Mesodermal cell (in vitro differentiated cells): ENCODE measurements at regions not wholly inside any gene's neighbourhood (a gene's known extent, or its start where the extent isn't known, plus 50 kb on each side); places are given as distances from the start of the nearest gene placed in this dataset.

Experiments
- H3K27ac ChIP-seq: 2 replicates; pipeline ENCODE4 v1.7.0; 2013; ENCODE audit warnings: mild to moderate bottlenecking, low read depth, low read length, moderate library complexity; ENCODE audit not compliant: severe bottlenecking
- H3K36me3 ChIP-seq: 2 replicates; pipeline ENCODE4 v1.7.1; 2013; ENCODE audit warnings: mild to moderate bottlenecking, low read length, moderate library complexity; ENCODE audit not compliant: control insufficient read depth, insufficient read depth
- H3K4me1 ChIP-seq: one replicate; pipeline ENCODE4 v1.7.1; 2013; ENCODE audit warnings: mild to moderate bottlenecking, low read length; ENCODE audit not compliant: insufficient read depth, control insufficient read depth, poor library complexity, severe bottlenecking
- H3K4me3 ChIP-seq: 2 replicates; pipeline ENCODE4 v1.7.0; 2013; ENCODE audit warnings: low read length, control low read depth, mild to moderate bottlenecking; ENCODE audit not compliant: insufficient read depth, poor library complexity, severe bottlenecking; ENCODE audit errors: extremely low read depth
- H3K9me3 ChIP-seq: 2 replicates; pipeline ENCODE4 v1.7.1; 2013; ENCODE audit warnings: mild to moderate bottlenecking, low read length, moderate library complexity; ENCODE audit not compliant: control insufficient read depth
- WGBS, 2 experiments: methylation state at CpG; one replicate each; pipeline ENCODE4 v1.1.5; 2013; ENCODE audit warnings: missing lambda C conversion rate in 2 of 2; ENCODE audit not compliant: insufficient coverage in 2 of 2; 5-methylcytosine and 5-hydroxymethylcytosine counted together

DNA sequence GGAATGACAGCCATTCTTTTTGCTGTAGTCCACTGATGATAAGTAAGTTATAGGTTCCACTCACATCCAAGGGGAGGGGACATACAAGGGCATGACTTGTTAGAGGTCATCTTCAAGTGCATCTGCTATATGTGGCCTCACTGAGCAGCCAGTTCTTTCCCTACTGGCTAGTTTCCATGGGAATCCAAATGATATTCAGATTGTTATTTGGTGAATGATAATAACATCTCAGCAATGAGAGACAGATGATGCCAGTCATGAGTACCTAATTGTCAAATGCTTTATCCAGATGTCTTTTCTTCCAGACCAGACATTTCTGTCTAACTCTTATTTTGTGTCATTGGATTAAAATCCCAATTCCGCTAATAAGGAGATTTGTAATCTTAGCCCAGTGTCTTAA, 460.4 kb upstream of the BOD1L1 start:
- no CpG with 5 or more reads among the region's 1 CpG for WGBS, 2 experiments
- H3K9me3 ChIP-seq: no peaks in the 10 kb centered on the region
- H3K36me3 ChIP-seq: no peaks in the 10 kb centered on the region
- no peaks in the 10 kb centered on the region for H3K4me1 ChIP-seq
- H3K27ac ChIP-seq: no peak overlapping the region
- no peak overlapping the region for H3K4me3 ChIP-seq

DNA sequence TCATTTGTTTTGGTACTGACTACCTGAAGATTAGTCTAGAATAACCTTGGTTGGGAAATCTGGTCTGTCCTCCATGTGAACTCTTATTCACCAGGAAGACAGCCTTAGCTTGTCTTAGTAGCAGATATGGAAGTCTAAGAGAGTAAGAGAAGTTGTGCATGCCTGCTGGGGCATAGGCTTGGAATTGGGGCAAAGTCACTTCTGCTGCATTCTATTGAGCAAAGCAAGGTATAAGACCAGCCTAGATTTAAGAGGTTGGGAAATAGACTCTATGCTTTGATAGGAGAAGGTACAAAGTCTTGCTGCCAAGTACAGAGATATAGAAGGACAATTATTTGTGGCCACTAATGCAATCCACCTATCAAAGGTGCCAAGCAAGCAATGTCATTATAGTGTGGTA, 464.0 kb upstream of the BOD1L1 start:
- H3K4me3 ChIP-seq: no peak overlapping the region
- H3K9me3 ChIP-seq: no peaks in the 10 kb centered on the region
- no peak overlapping the region for H3K27ac ChIP-seq
- no peaks in the 10 kb centered on the region for H3K36me3 ChIP-seq
- H3K4me1 ChIP-seq: no peaks in the 10 kb centered on the region

DNA sequence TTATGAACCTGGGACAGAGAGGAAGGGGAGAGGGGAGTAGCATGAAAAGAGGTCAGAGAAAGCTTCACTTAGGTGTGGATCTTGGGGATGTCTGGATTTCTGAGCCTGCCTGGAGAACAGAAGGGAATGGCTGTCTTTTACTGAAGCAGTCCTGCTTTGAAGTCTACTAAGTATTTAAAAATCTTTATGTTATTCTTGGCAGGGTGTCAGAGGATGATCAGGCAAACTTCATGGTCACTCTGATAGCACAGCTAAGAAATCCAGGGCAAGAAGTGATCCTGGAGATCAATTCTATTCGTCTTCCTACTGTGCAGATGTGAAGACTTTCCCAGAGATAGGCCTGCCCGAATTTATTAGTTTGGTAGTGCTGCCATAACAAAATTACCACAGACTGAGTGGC, 464.4 kb upstream of the BOD1L1 start:
- no peaks in the 10 kb centered on the region for H3K36me3 ChIP-seq
- H3K9me3 ChIP-seq: no peaks in the 10 kb centered on the region
- no peaks in the 10 kb centered on the region for H3K4me1 ChIP-seq
- 100% methylated on average over 1 of the region's 2 CpGs; no CpG with 5 or more reads in 1 of the 2 experiments for WGBS, 2 experiments
- H3K27ac ChIP-seq: no peak overlapping the region
- H3K4me3 ChIP-seq: no peak overlapping the region

DNA sequence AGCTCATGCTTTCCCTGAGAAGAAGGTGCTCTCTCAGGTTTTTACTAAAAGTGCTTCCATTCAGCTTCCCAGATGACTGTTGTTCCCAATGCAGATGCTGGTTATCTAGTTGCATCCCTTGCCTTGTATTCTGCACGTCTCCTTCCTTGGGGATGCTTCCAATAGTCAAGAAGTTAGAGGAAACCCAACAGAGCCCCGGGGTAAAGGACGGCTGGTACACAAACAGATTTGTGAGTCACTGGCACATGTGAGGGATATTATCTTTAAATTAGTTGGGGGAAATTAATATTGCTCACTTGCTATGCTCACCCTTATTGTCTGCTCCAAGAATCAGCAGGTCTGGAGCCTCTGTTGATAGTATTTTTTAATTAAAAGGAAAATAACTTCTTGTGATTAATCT, 465.2 kb upstream of the BOD1L1 start:
- H3K36me3 ChIP-seq: no peaks in the 10 kb centered on the region
- no peaks in the 10 kb centered on the region for H3K9me3 ChIP-seq
- H3K27ac ChIP-seq: no peak overlapping the region
- no peaks in the 10 kb centered on the region for H3K4me1 ChIP-seq
- no peak overlapping the region for H3K4me3 ChIP-seq
- WGBS, 2 experiments: 100% methylated on average over 1 to 2 of the region's 3 CpGs

DNA sequence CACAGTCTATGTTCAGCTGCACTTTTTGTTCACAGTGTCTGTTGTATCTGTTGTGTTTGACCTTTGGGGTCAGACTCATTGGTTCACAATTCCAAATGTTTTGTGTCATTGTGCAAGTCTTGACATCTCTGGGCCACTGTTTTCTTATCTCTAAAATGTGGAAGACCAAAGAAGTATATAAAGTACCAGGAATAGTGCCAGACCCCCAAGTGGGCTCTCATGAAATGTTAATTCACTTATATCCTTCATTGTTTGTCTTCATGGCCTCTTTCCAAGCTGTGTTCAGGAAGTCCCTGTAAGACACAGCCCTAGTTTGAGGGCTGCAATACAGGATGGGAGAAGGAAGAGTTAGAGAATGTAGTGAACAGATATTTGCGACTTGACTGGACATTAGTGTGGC, 468.3 kb upstream of the BOD1L1 start:
- Histone ChIP-seq H3K36me3 (no peaks in the 10 kb centered on the region), H3K9me3 (no peaks in the 10 kb centered on the region), H3K4me1 (no peaks in the 10 kb centered on the region), H3K4me3 (no peak overlapping the region), H3K27ac (no peak overlapping the region)
- no CpG with 5 or more reads among the region's 1 CpG for WGBS, 2 experiments

DNA sequence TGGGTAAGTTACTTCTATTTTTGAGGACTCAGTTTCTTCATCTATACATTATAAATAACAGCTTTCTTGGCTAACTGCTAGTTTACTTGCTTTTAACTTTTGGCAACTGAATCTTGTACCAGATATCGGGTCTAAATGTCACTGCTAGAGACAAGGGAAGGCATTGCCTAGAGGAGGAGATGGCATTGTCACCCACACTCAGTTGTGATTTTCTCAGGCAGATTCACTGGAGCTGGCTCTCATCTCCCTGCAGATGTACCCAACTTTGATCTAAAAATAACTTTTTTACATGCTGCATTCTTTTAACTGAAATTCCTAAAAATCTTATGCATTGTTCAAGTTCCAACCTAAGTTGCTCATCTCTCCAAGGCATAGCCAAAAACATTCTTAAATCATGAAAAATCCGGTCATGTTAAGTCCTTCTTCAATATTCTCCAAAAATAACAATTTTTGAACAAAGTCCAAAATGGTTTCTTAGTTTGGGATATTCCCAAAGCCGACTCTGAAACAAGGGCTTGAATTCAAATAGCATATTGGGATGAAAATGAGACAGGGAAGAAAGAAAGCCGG, 469.0 kb upstream of the BOD1L1 start:
- Histone ChIP-seq H3K27ac (no peak overlapping the region), H3K36me3 (no peaks in the 10 kb centered on the region), H3K9me3 (no peaks in the 10 kb centered on the region), H3K4me1 (no peaks in the 10 kb centered on the region), H3K4me3 (no peak overlapping the region)
- WGBS, 2 experiments: 83 to 85% methylated on average over 2 to 3 of the region's 4 CpGs

DNA sequence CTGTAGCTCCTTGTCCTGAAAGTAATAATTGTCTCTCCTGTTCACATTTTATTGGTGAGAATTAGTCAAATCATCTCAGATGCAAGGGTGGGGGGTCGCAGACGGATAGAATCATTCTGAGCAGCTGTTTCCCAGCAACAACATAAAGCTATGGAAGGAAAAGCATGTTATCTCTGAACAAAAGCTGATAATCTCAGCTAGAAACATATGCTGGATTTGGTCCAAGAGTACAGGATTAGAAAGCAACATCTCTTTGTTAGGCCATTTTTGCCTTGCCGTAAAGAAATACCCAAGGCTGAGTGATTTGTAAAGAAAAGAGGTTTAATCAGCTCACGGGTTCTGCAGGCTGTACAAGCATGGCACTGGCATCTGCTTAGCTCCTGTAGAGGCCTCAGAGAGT, 472.8 kb upstream of the BOD1L1 start:
- no peaks in the 10 kb centered on the region for H3K4me1 ChIP-seq
- WGBS, 2 experiments: 100% methylated on average over 1 of the region's 4 CpGs; no CpG with 5 or more reads in 1 of the 2 experiments

DNA sequence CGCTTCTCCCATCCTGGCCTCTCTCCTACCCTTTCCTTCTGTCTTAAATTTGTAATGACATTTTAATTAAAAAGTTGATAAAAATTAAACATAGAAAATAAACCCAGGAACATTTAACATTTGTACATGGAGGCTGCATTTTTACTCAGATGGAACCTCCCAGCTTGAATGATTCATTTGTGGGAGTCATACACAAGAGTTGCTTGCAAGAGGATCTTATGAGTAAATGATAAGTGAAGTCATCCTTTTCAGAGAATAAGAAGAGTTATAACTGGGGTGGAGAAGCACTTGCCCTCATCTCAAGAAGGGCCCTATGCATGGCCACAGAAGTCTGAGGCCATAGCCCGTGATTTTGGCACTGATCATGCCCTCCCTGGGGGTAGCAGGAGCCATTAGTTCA, 482.9 kb upstream of the BOD1L1 start:
- Histone ChIP-seq H3K4me1 (no peaks in the 10 kb centered on the region), H3K27ac (no peak overlapping the region)
- WGBS, 2 experiments: 86% methylated on average over 1 of the region's 2 CpGs; no CpG with 5 or more reads in 1 of the 2 experiments

More for the DNA sequence above, 472.8 kb upstream of the BOD1L1 start:
- H3K4me3 ChIP-seq: no peak overlapping the region
- H3K27ac ChIP-seq: no peak overlapping the region
- no peaks in the 10 kb centered on the region for H3K36me3 ChIP-seq
- H3K9me3 ChIP-seq: no peaks in the 10 kb centered on the region

DNA sequence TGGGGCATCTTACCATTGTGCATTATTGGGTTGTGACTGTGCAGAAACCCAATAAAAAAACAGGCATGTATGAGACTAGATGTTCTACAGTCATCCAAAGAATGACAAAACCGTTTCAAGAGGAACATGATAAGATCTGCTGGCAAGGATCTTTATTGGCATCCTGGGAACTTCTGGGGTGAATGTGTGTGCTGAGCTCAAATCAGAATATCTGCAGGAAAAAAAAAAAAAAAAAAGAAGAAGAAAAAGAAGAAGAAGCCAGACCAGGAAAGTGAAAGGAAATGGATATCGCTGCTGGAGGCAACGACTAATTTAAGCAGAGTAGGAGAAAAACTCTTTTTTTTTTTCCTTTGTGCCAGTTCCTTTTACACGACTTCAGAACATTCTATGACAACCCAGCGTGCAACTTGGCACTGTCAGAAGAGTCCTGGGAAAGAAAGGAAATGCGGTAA, 484.2 kb upstream of the BOD1L1 start:
- Histone ChIP-seq H3K4me3 (no peak overlapping the region), H3K36me3 (no peaks in the 10 kb centered on the region), H3K27ac (no peak overlapping the region), H3K4me1 (no peaks in the 10 kb centered on the region), H3K9me3 (no peaks in the 10 kb centered on the region)
- 83 to 95% methylated on average over 1 to 2 of the region's 6 CpGs for WGBS, 2 experiments

More for the DNA sequence above, 482.9 kb upstream of the BOD1L1 start:
- no peaks in the 10 kb centered on the region for H3K36me3 ChIP-seq
- H3K9me3 ChIP-seq: no peaks in the 10 kb centered on the region
- no peak overlapping the region for H3K4me3 ChIP-seq

DNA sequence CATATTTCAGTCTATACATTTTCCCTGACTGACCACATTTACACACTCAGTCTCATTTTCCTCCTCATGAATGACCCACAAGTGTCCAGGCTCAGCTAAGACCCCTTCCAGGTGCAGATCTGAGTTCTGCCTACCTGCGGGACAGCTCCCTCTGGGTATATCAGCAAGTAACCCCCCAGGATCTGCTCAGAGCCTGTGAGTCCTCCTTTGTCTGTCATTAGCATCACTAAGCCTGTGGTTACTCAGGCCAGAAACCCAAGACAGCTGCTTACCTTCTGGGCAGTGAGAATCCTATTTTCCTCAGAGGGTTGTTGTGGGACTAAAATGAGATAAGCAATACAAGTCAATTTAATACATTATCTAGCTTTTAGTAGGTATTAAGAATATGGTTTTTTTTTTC, 487.6 kb upstream of the BOD1L1 start:
- H3K9me3 ChIP-seq: no peaks in the 10 kb centered on the region
- no peak overlapping the region for H3K4me3 ChIP-seq
- H3K36me3 ChIP-seq: no peaks in the 10 kb centered on the region
- H3K27ac ChIP-seq: no peak overlapping the region
- WGBS, 2 experiments: 57% methylated on average over 1 of the region's 1 CpG; no CpG with 5 or more reads in 1 of the 2 experiments
- H3K4me1 ChIP-seq: no peaks in the 10 kb centered on the region

DNA sequence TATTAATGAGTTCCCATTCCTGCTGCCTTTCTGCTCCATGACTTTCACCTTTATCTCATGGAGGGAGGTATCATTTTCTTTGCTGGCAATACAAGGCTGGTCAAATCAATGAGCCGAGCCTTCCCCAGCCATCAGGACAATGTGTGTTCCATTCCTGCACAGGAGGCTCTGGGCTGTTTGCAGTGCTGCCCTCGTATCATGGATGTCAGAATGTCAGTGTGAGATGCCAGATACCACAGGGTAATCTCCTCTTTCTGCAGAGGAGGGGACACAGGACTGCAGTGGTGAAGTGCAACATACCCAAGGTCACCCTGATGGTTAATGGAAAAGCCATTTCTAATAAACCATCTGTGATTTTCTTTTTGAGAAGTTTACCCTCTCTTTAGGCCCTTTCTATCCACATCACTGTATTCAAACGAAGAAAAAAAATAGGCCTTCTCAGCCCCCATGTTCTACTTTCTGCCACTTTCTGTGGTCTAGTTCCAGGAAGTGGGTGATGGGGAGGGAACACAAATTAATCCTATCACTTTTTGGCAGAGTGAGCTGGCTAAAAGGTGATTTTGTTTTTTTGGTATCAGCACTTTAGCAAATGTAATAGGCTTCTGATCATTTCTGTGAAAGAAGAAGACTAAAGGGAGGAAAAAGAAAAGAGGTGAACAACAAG, 490.2 kb upstream of the BOD1L1 start:
- Histone ChIP-seq H3K4me3 (no peak overlapping the region), H3K4me1 (no peaks in the 10 kb centered on the region), H3K36me3 (no peaks in the 10 kb centered on the region), H3K9me3 (no peaks in the 10 kb centered on the region), H3K27ac (no peak overlapping the region)
- WGBS, 2 experiments: 77 to 86% methylated on average over 1 to 2 of the region's 3 CpGs
